Caco-2 (cell line): ENCODE measurements at regions not wholly inside any gene's neighbourhood (a gene's known extent, or its start where the extent isn't known, plus 50 kb on each side); places are given as distances from the start of the nearest gene placed in this dataset.

Source experiments
- BruUV-seq: library from RNA; stranded (reverse); fragments of 400-500 nt; replicated peaks from 2 replicates; lab custom pipeline; 2021; lab: Mats Ljungman, UMichigan
- CTCF ChIA-PET: fragments of 300-600 bp; sonication (Branson Sonifier 250); formaldehyde crosslinking; loops from one replicate; lab custom pipeline; 2022; ENCODE audit warnings: antibody characterized with exemption; lab: Charles Lee
- POLR2A ChIA-PET: fragments of 300-600 bp; sonication (Branson Sonifier 250); formaldehyde crosslinking; loops from one replicate; lab custom pipeline; 2022; ENCODE audit warnings: antibody characterized with exemption; lab: Charles Lee
- DNase-seq, 2 experiments: peaks; one replicate each; pipeline versions ENCODE4 v3.0.0 to v3.0.0-alpha.2; 2020 to 2022
- H3K27me3 ChIP-seq: replicated peaks from 2 replicates; pipeline ENCODE4 v1.6.0; 2011; ENCODE audit warnings: low read length; ENCODE audit not compliant: control insufficient read depth, insufficient read depth
- H3K36me3 ChIP-seq: 2 replicates; pipeline ENCODE4 v1.5.1; 2011; ENCODE audit warnings: low read length; ENCODE audit not compliant: control insufficient read depth, insufficient read depth
- H3K4me1 ChIP-seq: fragments of 250-450 bp; sonication (Bioruptor Pico); 2 replicates; pipeline ENCODE4 v1.5.1; 2020; ENCODE audit warnings: mild to moderate bottlenecking
- H3K4me3 ChIP-seq: 2 replicates; pipeline ENCODE4 v1.5.1; 2011; ENCODE audit warnings: low read depth, mild to moderate bottlenecking, control low read depth, low read length
- H3K9me3 ChIP-seq: fragments of 250-450 bp; sonication (Bioruptor Pico); 2 replicates; pipeline ENCODE4 v1.5.1; 2020; ENCODE audit warnings: mild to moderate bottlenecking, moderate library complexity
- H3K27ac Mint-ChIP-seq: one replicate; pipeline ENCODE4 v1.8.0; 2022; ENCODE audit warnings: mixed read lengths; ENCODE audit not compliant: unreplicated experiment
- H3K27me3 Mint-ChIP-seq: one replicate; pipeline ENCODE4 v1.8.0; 2022; ENCODE audit warnings: mixed read lengths; ENCODE audit not compliant: insufficient read depth, unreplicated experiment
- H3K36me3 Mint-ChIP-seq: one replicate; pipeline ENCODE4 v1.8.0; 2022; ENCODE audit warnings: mild to moderate bottlenecking, mixed read lengths; ENCODE audit not compliant: insufficient read depth, unreplicated experiment
- H3K4me1 Mint-ChIP-seq: one replicate; pipeline ENCODE4 v1.8.0; 2022; ENCODE audit warnings: low read depth, mixed read lengths; ENCODE audit not compliant: unreplicated experiment
- H3K4me3 Mint-ChIP-seq: one replicate; pipeline ENCODE4 v1.8.0; 2022; ENCODE audit warnings: mild to moderate bottlenecking, moderate library complexity, mixed read lengths; ENCODE audit not compliant: unreplicated experiment
- H3K9me3 Mint-ChIP-seq: one replicate; pipeline ENCODE4 v1.8.0; 2022; ENCODE audit warnings: mixed read lengths; ENCODE audit not compliant: unreplicated experiment
- intact Hi-C: fragments of 100-400 bp; cut with micrococcal nuclease; formaldehyde crosslinking; loops from one replicate; pipeline ENCODE4 v1.10.0; 2022; ENCODE audit not compliant: unreplicated experiment
- TF ChIP-seq, protein P1 (sequence below), 2 experiments: fragments of 200-600 bp in 1 of 2; IDR thresholded peaks; 1 replicate in 1 of 2; 2 replicates in 1 of 2; pipeline versions ENCODE4 v1.5.1 to v1.8.0; 2011 to 2022; ENCODE audit warnings: antibody characterized with exemption in 1 of 2, control low read depth in 1 of 2, inconsistent platforms in 1 of 2, low read depth in 1 of 2, low read length in 1 of 2, mild to moderate bottlenecking in 1 of 2, moderate library complexity in 1 of 2; ENCODE audit not compliant: insufficient read depth in 1 of 2, severe bottlenecking in 1 of 2, unreplicated experiment in 1 of 2

DNA sequence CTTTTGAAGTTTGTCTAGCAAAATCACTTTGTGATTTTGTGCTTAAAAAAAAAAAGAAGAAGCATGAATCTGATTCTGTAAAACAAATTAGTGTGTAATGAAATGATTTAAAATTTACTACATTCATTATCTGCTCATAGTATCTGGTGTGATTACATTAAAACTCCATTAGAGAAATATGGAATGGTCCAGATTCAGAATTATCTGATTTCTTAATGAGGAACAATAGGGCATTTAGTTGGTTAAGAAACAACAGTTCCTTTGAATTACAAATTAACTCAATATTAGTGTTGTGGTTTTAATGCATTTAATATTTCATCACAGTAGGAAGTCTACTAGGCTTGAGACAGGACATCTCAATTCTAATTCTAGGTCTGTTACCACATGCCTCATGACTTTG is 57.9 kb upstream of the PDHA1 start:
- H3K4me3 Mint-ChIP-seq = no peak overlapping the region
- H3K36me3 ChIP-seq = no peaks in the 10 kb centered on the region
- no peak overlapping the region for H3K27ac Mint-ChIP-seq
- no peak overlapping the region for H3K4me3 ChIP-seq
- ChIA-PET POLR2A (no interaction called here), CTCF (no interaction called here)
- no peaks in the 10 kb centered on the region for H3K4me1 Mint-ChIP-seq
- DNase-seq = no peak
- no peaks in the 10 kb centered on the region for H3K9me3 ChIP-seq
- H3K27me3 ChIP-seq = no peaks in the 10 kb centered on the region; the same call in 1 of the 2 replicates
- no peaks in the 10 kb centered on the region for H3K9me3 Mint-ChIP-seq
- BruUV-seq = no TSS peak
- H3K27me3 Mint-ChIP-seq = peaks cover 19% of the 10 kb centered on the region
- intact Hi-C loops = no loop called here
- H3K4me1 ChIP-seq = no peaks in the 10 kb centered on the region
- TF ChIP-seq, protein P1, sequence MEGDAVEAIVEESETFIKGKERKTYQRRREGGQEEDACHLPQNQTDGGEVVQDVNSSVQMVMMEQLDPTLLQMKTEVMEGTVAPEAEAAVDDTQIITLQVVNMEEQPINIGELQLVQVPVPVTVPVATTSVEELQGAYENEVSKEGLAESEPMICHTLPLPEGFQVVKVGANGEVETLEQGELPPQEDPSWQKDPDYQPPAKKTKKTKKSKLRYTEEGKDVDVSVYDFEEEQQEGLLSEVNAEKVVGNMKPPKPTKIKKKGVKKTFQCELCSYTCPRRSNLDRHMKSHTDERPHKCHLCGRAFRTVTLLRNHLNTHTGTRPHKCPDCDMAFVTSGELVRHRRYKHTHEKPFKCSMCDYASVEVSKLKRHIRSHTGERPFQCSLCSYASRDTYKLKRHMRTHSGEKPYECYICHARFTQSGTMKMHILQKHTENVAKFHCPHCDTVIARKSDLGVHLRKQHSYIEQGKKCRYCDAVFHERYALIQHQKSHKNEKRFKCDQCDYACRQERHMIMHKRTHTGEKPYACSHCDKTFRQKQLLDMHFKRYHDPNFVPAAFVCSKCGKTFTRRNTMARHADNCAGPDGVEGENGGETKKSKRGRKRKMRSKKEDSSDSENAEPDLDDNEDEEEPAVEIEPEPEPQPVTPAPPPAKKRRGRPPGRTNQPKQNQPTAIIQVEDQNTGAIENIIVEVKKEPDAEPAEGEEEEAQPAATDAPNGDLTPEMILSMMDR (IDR thresholded peaks at IDR 0.05; ENCODE audit: insufficient read depth in 1 of 2, low read depth in 1 of 2, low read length in 1 of 2, severe bottlenecking in 1 of 2, unreplicated experiment in 1 of 2) = no peak
- H3K36me3 Mint-ChIP-seq = no peaks in the 10 kb centered on the region

DNA sequence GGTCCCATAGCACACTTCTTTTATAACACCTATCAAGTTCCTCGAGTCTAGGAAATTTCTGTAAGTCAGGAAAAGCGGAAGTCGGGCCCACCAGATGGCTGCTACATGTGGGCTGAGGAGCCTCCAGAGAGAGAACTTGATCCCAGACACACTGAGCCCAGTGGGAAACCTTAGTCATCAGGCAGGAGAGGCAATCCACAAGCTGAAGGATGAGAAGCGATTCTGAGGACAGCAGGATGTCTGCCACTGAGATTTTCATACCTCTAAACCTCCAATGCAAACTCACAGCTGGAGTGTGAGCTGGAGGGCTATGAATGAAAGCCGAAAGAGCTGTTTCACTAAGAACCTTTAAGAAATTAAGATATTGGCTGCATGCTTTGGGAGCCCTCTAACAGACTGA is 52.6 kb upstream of the PDHA1 start:
- no peaks in the 10 kb centered on the region for H3K9me3 ChIP-seq
- intact Hi-C loops = no loop called here
- Mint-ChIP-seq H3K9me3 (no peaks in the 10 kb centered on the region), H3K4me1 (no peaks in the 10 kb centered on the region), H3K4me3 (no peak overlapping the region), H3K27ac (no peak overlapping the region), H3K27me3 (peaks cover 24% of the 10 kb centered on the region), H3K36me3 (no peaks in the 10 kb centered on the region)
- ChIA-PET POLR2A (no interaction called here), CTCF (no interaction called here)
- H3K36me3 ChIP-seq = no peaks in the 10 kb centered on the region
- no peak for DNase-seq
- no peaks in the 10 kb centered on the region for H3K4me1 ChIP-seq
- H3K4me3 ChIP-seq = no peak overlapping the region
- TF ChIP-seq, protein P1 (IDR thresholded peaks at IDR 0.05; ENCODE audit: insufficient read depth in 1 of 2, low read depth in 1 of 2, low read length in 1 of 2, severe bottlenecking in 1 of 2, unreplicated experiment in 1 of 2) = no peak
- no TSS peak for BruUV-seq
- H3K27me3 ChIP-seq = no peaks in the 10 kb centered on the region; the same call in 1 of the 2 replicates

DNA sequence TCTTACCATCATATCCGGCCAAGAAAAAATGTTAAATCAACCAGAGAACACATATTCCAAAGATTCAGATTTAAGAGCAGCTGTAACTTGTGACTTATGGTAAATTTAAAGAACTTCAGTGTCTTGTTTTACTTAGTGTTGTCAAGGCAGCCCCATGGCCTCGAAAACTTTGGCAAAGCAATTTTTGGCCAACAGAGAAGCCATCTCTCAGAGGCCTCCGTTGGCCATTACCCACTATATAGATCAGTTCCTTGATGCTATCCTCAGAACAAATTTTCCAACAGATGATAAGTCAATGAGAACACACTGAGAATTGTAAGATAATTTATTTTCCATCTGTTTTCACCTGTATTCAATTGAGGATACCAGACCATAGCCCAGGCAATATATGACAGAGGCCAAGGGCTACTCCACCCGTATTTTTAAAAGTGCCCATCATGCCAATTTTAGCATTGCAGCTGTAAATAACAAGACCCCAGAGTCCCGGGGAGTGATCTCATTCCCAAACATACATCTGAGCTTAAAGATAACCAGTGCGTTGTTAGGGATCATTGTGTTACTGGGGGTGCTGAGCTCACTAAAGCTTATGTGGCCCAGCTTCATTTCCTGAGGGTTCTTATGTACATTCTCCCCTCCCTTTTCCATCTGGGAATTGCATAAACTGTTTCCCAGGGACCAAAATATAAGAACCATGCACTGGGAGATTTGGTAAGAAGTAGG is 50.0 kb upstream of the PDHA1 start:
- POLR2A ChIA-PET = no interaction called here

More for the DNA sequence above, 50.0 kb upstream of the PDHA1 start:
- Histone ChIP-seq H3K4me1 (no peaks in the 10 kb centered on the region), H3K9me3 (no peaks in the 10 kb centered on the region), H3K36me3 (no peaks in the 10 kb centered on the region), H3K27me3 (no peaks in the 10 kb centered on the region; the same call in 1 of the 2 replicates), H3K4me3 (no peak overlapping the region)
- Mint-ChIP-seq H3K4me3 (no peak overlapping the region), H3K9me3 (no peaks in the 10 kb centered on the region), H3K27me3 (peaks cover 21% of the 10 kb centered on the region), H3K36me3 (no peaks in the 10 kb centered on the region), H3K4me1 (no peaks in the 10 kb centered on the region), H3K27ac (no peak overlapping the region)
- TF ChIP-seq, protein P1 (IDR thresholded peaks at IDR 0.05; ENCODE audit: insufficient read depth in 1 of 2, low read depth in 1 of 2, low read length in 1 of 2, severe bottlenecking in 1 of 2, unreplicated experiment in 1 of 2) = no peak
- intact Hi-C loops = no loop called here
- CTCF ChIA-PET = no interaction called here
- no peak for DNase-seq
- BruUV-seq = no TSS peak
